Esophagus mucosa (tissue), 1 donor: ENCODE measurements at regions not wholly inside any gene's neighbourhood (a gene's known extent, or its start where the extent isn't known, plus 50 kb on each side); places are given as distances from the start of the nearest gene placed in this dataset.

Source experiments
- ATAC-seq: fragments of 200-7000 bp; cut with Tn5 transposase; one replicate; pipeline ENCODE4 v1.9.1; 2020
- donor health status: DM: yes; HTN: yes; CAD: no.

GRCh38 chr5:174337276-174338184 is 292.0 kb downstream of the NSG2 start:
- no peak for ATAC-seq

- ATAC-seq = no peak
Measured at GRCh38 chr5:174338185-174339010, 292.9 kb downstream of the NSG2 start.

- ATAC-seq = no peak
Measured at GRCh38 chr5:174339130-174339529, 293.6 kb downstream of the NSG2 start.

- no peak for ATAC-seq
Measured at GRCh38 chr5:174340226-174340625, 294.7 kb downstream of the NSG2 start.

GRCh38 chr5:174342696-174343095 is 297.2 kb downstream of the NSG2 start:
- no peak for ATAC-seq

- ATAC-seq = no peak
Measured at GRCh38 chr5:174343826-174344225, 298.3 kb downstream of the NSG2 start.

GRCh38 chr5:174344335-174344734 is 298.8 kb downstream of the NSG2 start:
- ATAC-seq = no peak

GRCh38 chr5:174347183-174347582 is 301.7 kb downstream of the NSG2 start:
- ATAC-seq = no peak

GRCh38 chr5:174348311-174348981 is 302.9 kb downstream of the NSG2 start:
- no peak for ATAC-seq

- no peak for ATAC-seq
Measured at GRCh38 chr5:174352681-174353080, 307.2 kb downstream of the NSG2 start.

GRCh38 chr5:174354571-174354970 is 309.1 kb downstream of the NSG2 start:
- no peak for ATAC-seq

- peak; percentile 84 for ATAC-seq
Measured at GRCh38 chr5:174355208-174355612, 309.7 kb downstream of the NSG2 start.

GRCh38 chr5:174355995-174356394 is 310.5 kb downstream of the NSG2 start:
- no peak for ATAC-seq

- no peak for ATAC-seq
Measured at GRCh38 chr5:174356536-174356935, 311.0 kb downstream of the NSG2 start.

- ATAC-seq = no peak
Measured at GRCh38 chr5:174358276-174358675, 312.8 kb downstream of the NSG2 start.

GRCh38 chr5:174359071-174359470 is 313.6 kb downstream of the NSG2 start:
- no peak for ATAC-seq

- no peak for ATAC-seq
Measured at GRCh38 chr5:174362514-174362913, 317.0 kb downstream of the NSG2 start.

- no peak for ATAC-seq
Measured at GRCh38 chr5:174363934-174364333, 318.4 kb downstream of the NSG2 start.

- peak; percentile 78 for ATAC-seq
Measured at GRCh38 chr5:174364676-174365075, 319.2 kb downstream of the NSG2 start.

- ATAC-seq = no peak
Measured at GRCh38 chr5:174371600-174372094, 326.1 kb downstream of the NSG2 start.

- ATAC-seq = no peak
Measured at GRCh38 chr5:174374206-174374605, 328.7 kb downstream of the NSG2 start.

- ATAC-seq = no peak
Measured at GRCh38 chr5:174376056-174376455, 330.6 kb downstream of the NSG2 start.
